HAP-1 (cell line): ENCODE measurements at regions not wholly inside any gene's neighbourhood (a gene's known extent, or its start where the extent isn't known, plus 50 kb on each side); places are given as distances from the start of the nearest gene placed in this dataset.

Source experiments
- DNase-seq, 2 experiments: peaks; one replicate each; pipeline ENCODE4 v3.0.0-alpha.2; 2016 to 2020; ENCODE audit warnings: low spot score in 2 of 2
- H3K27me3 ChIP-seq: fragments of 250-450 bp; sonication (Bioruptor Pico); 2 replicates; pipeline ENCODE4 v1.5.1; 2020; ENCODE audit warnings: low read depth, mild to moderate bottlenecking, moderate library complexity
- H3K36me3 ChIP-seq: fragments of 250-450 bp; sonication (Bioruptor Pico); replicated peaks from 2 replicates; pipeline ENCODE4 v1.5.1; 2020; ENCODE audit warnings: mild to moderate bottlenecking
- H3K4me1 ChIP-seq: fragments of 250-450 bp; sonication (Bioruptor Pico); 2 replicates; pipeline ENCODE4 v1.5.1; 2020; ENCODE audit warnings: mild to moderate bottlenecking
- H3K4me3 ChIP-seq: fragments of 250-450 bp; sonication (Bioruptor Pico); 2 replicates; pipeline ENCODE4 v1.5.1; 2020; ENCODE audit warnings: mild to moderate bottlenecking, moderate library complexity
- H3K9me3 ChIP-seq: fragments of 250-450 bp; sonication (Bioruptor Pico); 2 replicates; pipeline ENCODE4 v1.5.1; 2020; ENCODE audit warnings: mild to moderate bottlenecking, moderate library complexity
- in situ Hi-C: fragments of 300-500 bp; cut with MboI; formaldehyde crosslinking; loops from 3 replicates; pipeline ENCODE4 v1.14.3; 2020; ENCODE audit warnings: low sequenced_read_pairs, inconsistent platforms, mixed read lengths

DNA sequence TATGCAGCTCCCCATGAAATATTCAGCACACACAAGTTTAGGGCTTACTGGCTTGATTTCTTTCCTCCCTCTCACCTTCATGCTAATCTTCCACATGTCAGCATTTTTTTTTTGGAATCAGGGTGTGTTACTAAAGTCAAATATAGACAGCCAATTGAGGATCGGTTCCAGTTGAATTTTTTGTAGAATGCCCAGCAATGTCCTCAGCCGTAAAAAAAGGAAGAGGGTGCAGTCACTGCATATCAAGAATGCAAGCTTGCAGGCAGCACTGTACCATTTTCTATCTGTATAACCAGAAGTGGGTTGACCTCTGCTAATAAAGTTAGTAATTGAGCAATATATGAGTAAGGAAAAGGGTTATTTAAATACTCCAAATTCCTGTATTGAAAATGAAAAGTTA lies 51.4 kb upstream of the CHMP2B start:
- H3K4me3 ChIP-seq = no peak overlapping the region
- no peak for DNase-seq
- in situ Hi-C loops = no loop called here

DNA sequence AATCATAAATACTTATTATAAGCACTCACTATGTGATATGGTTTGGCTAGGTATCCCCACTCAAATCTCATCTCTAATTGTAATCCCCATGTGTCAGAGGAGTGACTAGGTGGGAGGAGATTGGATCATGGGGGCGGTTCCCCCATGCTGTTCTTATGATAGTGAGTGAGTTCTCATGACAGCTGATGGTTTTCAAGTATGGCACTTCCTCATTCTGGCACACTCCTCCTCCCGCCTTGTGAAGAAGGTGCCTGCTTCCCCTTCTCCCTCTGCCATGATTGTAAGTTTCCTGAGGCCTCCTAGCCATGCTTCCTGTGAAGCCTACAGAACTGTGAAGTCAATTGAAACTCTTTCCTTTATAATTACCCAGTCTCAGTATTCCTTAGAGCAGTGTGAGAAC lies 53.3 kb upstream of the CHMP2B start:
- H3K4me3 ChIP-seq = no peak overlapping the region
- no peaks in the 10 kb centered on the region for H3K27me3 ChIP-seq
- in situ Hi-C loops = no loop called here
- H3K36me3 ChIP-seq = no peaks in the 10 kb centered on the region
- DNase-seq = no peak
- no peaks in the 10 kb centered on the region for H3K9me3 ChIP-seq
- no peaks in the 10 kb centered on the region for H3K4me1 ChIP-seq

More for the DNA sequence above, 51.4 kb upstream of the CHMP2B start:
- Histone ChIP-seq H3K36me3 (no peaks in the 10 kb centered on the region), H3K27me3 (no peaks in the 10 kb centered on the region), H3K4me1 (no peaks in the 10 kb centered on the region), H3K9me3 (no peaks in the 10 kb centered on the region)

DNA sequence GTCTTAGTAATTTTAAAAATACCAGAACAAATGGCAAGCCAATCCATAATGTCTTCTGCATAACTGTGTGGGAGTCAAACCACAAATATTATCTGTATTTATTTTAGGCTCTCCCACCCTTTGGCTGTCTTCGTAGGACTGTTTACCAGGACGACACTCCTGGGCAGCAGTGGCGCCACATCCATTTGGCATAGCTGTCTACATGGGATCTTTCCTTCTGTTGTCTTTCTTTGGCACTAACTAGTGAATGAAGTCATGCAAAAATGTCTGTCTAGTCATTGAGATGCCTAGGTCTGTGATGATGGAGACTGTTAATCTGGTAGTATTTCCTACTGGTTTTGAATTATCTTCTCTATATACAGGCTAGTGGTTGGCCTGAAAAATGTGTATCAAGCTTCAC lies 54.0 kb upstream of the CHMP2B start:
- DNase-seq = no peak
- no peaks in the 10 kb centered on the region for H3K9me3 ChIP-seq
- no peaks in the 10 kb centered on the region for H3K27me3 ChIP-seq
- H3K4me1 ChIP-seq = no peaks in the 10 kb centered on the region
- no peak overlapping the region for H3K4me3 ChIP-seq
- H3K36me3 ChIP-seq = no peaks in the 10 kb centered on the region
- in situ Hi-C loops = no loop called here

DNA sequence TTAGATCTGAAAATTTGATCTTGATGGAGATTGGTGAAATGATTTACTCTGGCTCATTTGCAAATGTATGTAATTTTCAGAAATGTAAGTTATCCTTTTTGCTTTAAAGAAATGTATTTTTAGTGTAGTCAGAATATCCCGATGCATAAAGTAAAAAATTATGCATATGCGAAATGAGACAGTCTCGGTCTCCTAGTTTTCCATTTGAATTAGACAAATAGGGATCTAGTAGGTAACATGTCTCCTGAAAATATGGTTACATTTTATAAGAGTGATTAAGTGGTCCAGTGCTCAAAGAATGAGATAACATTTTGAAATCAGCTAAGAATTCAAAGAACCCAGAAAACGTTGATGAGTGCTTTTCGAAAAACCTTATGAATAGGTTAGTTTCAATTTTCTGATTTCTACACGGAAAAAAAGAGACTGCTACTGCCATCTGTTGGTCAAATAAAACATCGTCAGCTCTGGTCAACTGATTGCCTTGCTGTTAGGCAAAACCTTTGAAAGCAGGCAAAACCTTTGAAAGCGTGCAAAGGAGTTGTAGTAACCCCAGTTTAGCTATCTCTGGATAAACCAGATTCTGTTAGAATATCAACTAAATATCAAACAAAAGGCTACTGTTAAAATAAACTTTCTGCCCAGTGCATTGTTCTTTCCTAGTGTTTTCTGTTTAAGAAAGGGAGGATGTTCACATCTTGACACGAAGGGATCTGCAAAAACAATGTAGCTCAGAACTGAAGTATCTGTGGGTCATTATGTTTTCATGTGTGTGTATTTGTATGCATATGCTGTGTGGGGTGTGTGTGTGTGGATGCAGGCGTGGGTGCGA lies 59.3 kb upstream of the CHMP2B start:
- peaks cover 3% of the 10 kb centered on the region; the same call in 1 of the 2 replicates for H3K4me1 ChIP-seq
- H3K4me3 ChIP-seq = peak overlapping the region; percentile 19
- no peaks in the 10 kb centered on the region for H3K27me3 ChIP-seq
- in situ Hi-C loops = no loop called here
- no peaks in the 10 kb centered on the region for H3K36me3 ChIP-seq
- no peaks in the 10 kb centered on the region for H3K9me3 ChIP-seq
- DNase-seq = peak; percentile 59 to 71

DNA sequence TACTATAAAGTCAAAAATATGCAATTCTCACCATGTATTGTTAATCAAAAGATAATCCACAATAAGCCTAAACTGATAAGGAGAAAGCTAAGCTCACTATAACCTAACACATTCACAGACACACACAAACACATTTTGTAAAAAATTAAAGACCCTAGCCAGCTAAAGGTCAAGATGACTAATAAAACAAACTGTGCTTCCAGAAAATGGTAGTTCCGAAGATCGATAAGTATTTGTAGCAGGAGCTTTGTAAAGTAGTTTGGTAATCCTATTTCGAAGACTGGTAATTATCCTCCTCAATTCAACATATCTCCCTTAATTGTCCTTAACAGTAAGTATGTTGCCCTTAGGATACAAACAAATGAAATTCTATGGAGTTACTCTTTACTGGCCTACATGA lies 62.9 kb upstream of the CHMP2B start:
- Histone ChIP-seq H3K27me3 (no peaks in the 10 kb centered on the region), H3K36me3 (no peaks in the 10 kb centered on the region), H3K4me1 (peaks cover 13% of the 10 kb centered on the region), H3K4me3 (no peak overlapping the region), H3K9me3 (no peaks in the 10 kb centered on the region)
- in situ Hi-C loops = no loop called here
- DNase-seq = peak in 1 of 2 experiments; percentile 23

DNA sequence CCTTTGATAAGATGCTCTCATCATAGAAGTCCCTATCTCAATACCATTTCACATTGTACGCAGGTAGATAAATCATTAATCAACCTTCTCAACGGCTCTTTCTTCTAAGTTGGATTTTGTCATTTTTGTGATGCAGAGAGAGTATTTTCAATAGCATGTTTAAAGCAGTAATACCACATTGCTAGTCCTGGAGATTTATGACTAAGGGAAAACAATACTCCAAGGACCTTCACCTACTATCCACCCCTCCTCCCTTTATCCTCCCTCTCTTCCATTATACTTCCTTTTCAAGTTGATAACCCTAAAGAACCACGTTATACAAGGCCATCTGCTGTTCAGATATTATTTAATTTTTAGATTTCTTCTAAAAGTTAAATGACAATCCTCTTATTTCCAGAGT lies 65.3 kb upstream of the CHMP2B start:
- H3K4me3 ChIP-seq = no peak overlapping the region
- DNase-seq = peak in 1 of 2 experiments; percentile 67
- in situ Hi-C loops = no loop called here
- no peaks in the 10 kb centered on the region for H3K36me3 ChIP-seq
- peaks cover 13% of the 10 kb centered on the region for H3K4me1 ChIP-seq
- no peaks in the 10 kb centered on the region for H3K9me3 ChIP-seq
- no peaks in the 10 kb centered on the region for H3K27me3 ChIP-seq

DNA sequence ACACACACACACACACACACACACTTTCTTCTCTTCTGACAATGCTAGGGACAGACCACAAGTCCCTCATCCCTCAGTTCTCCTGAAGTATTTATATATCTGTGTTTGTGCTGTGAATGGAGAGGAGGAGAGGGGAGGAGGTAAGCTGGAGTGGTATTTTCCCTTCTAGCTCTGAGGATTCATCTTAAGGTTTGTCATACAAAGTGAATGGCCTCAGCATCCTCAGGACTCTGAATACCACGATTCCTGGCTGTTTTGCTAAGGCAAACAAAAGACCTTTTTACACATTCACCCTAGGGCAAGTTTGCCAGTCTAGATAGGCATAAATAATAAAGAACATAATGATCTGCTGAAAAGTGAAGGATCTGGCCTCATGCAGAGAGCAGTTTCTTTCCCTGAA lies 65.7 kb upstream of the CHMP2B start:
- Histone ChIP-seq H3K27me3 (no peaks in the 10 kb centered on the region), H3K4me1 (peaks cover 13% of the 10 kb centered on the region), H3K9me3 (no peaks in the 10 kb centered on the region), H3K4me3 (no peak overlapping the region), H3K36me3 (no peaks in the 10 kb centered on the region)
- in situ Hi-C loops = no loop called here
- peak; percentile 40 to 75 for DNase-seq

DNA sequence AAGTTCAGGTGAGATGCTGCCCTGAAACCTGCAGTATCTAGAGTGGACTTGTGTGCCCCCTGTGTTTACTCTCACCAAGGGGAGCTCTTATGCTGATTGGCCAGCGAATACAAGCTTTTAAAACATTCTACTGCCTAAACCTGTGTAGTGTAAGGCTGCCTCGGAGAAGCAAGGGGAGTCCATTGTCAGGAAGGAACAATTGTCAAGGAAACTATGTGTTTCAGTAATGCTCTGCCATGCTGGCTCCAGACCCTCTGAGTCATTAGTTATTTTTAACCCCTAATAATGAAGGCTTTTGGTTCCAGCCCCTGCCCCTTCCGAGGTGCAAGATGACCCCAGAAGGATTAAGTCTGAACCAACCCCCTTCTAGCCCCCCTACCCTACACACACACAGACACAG lies 66.1 kb upstream of the CHMP2B start:
- no peaks in the 10 kb centered on the region for H3K27me3 ChIP-seq
- H3K4me1 ChIP-seq = peaks cover 13% of the 10 kb centered on the region
- H3K36me3 ChIP-seq = no peaks in the 10 kb centered on the region
- no peak for DNase-seq
- in situ Hi-C loops = no loop called here
- no peak overlapping the region for H3K4me3 ChIP-seq
- no peaks in the 10 kb centered on the region for H3K9me3 ChIP-seq

DNA sequence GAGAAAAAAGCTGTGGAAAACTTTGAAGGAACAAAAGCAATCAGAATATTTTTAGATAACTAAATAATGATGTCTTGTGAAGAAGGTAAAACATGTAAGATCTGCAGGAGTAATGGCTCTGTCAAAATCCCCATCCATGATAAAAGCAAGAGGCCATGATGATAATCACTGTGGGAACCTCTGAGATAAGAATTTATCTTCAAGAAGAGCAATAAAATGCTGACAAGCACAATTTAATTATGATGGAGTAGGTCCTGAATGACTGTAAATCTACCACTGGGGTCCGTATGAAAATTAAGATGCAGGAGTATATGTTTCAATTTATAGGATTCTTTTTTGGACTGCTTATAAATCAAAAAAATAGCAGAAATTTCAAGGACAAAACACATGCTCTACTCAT lies 68.3 kb upstream of the CHMP2B start:
- no peak for DNase-seq

DNA sequence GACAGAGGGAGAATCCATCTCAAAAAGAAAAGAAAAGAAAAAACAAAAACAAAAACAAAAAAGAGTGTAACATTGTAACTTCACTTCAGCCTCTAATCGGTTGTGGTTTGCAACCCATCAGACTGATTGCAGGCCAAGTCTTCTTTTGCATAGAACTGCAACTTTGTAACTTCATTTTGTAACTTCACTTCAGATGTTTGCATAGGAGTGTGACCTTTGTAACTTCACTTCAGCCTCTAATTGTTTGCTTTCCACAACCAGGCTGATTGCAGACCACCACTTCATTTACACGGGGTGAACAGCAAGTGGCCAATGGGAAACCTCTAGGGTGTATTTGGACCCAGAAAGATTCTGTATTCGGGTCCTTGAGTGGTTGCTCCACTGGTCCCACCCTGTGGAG lies 79.1 kb upstream of the CHMP2B start:
- DNase-seq = no peak
- H3K4me1 ChIP-seq = no peaks in the 10 kb centered on the region
- H3K4me3 ChIP-seq = no peak overlapping the region
- no peaks in the 10 kb centered on the region for H3K27me3 ChIP-seq
- in situ Hi-C loops = no loop called here
- H3K9me3 ChIP-seq = peaks cover 3% of the 10 kb centered on the region
- no peaks in the 10 kb centered on the region for H3K36me3 ChIP-seq

More for the DNA sequence above, 68.3 kb upstream of the CHMP2B start:
- in situ Hi-C loops = no loop called here
- Histone ChIP-seq H3K36me3 (no peaks in the 10 kb centered on the region), H3K4me1 (peaks cover 11% of the 10 kb centered on the region), H3K4me3 (no peak overlapping the region), H3K27me3 (no peaks in the 10 kb centered on the region), H3K9me3 (no peaks in the 10 kb centered on the region)

DNA sequence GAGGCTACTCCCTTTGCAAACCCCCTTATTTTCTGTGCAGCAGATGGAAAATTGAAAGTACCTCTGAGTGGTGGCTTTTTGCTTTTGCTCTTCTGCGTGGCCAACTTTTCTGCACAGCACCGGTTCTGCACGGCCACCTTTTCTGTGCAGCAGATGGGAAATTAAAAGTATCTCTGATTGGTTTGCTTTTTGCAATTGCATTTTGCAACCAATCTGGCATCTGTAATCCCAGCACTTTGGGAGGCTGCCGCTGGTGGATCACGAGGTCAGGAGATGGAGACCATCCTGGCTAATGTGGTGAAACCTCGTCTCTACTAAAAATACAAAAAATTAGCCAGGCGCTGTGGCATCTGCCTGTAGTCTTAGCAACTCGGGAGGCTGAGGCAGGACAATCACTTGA lies 79.5 kb upstream of the CHMP2B start:
- H3K9me3 ChIP-seq = peaks cover 3% of the 10 kb centered on the region
- H3K27me3 ChIP-seq = no peaks in the 10 kb centered on the region
- no peak overlapping the region for H3K4me3 ChIP-seq
- no peak for DNase-seq
- in situ Hi-C loops = no loop called here
- no peaks in the 10 kb centered on the region for H3K4me1 ChIP-seq
- H3K36me3 ChIP-seq = no peaks in the 10 kb centered on the region

DNA sequence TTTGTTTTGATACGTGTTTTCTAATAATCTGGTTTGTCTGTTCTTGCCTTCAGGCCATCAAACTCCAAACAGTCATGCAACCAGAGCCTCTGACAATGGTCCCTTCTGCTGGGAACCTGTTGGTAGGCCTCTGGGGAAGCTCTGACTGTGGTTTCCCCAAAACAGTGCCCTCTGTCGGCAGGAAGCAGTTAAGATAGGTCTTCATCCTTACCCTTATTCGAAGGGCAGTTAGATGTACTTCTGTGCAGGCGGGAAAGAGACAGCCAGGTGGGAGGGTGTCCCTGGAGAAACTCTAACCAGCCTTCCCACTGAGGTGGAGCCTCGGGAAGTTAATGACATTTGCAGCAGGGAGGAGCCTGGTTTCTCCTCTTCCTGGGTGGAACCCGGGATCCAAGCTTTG lies 81.6 kb upstream of the CHMP2B start:
- H3K4me1 ChIP-seq = no peaks in the 10 kb centered on the region
- peak; percentile 18 to 63 for DNase-seq
- no peaks in the 10 kb centered on the region for H3K27me3 ChIP-seq
- peaks cover 8% of the 10 kb centered on the region for H3K9me3 ChIP-seq
- in situ Hi-C loops = no loop called here
- H3K36me3 ChIP-seq = no peaks in the 10 kb centered on the region
- H3K4me3 ChIP-seq = no peak overlapping the region

DNA sequence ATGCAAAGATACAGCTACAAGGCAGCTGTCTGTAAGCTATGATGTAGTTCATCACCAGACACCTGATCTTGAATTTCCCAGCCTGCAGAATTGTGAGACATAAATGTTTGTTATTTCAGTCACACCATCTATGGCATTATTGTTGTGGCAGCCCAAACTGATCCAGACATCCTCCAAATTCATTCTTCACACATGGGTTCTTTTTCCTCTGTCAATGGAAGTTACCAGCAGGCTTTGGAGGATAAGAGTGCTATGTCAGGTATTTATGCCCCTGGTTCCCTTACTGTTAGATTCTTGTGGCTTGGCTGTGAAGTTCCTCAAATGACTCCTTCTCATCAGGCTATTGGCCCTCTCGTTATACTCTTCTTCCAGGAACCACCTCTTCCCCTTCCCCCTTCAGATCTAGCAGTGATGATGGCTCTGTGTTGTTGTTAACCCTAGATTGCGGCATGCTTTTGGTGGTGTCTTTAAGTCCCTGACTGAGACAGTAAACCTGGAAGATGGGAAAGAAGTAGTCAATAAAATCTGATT lies 91.0 kb upstream of the CHMP2B start:
- H3K36me3 ChIP-seq = no peaks in the 10 kb centered on the region
- in situ Hi-C loops = no loop called here
- no peaks in the 10 kb centered on the region for H3K4me1 ChIP-seq
- peaks cover 1% of the 10 kb centered on the region; the same call in 1 of the 2 replicates for H3K9me3 ChIP-seq
- no peak overlapping the region for H3K4me3 ChIP-seq
- no peaks in the 10 kb centered on the region for H3K27me3 ChIP-seq
- DNase-seq = no peak

DNA sequence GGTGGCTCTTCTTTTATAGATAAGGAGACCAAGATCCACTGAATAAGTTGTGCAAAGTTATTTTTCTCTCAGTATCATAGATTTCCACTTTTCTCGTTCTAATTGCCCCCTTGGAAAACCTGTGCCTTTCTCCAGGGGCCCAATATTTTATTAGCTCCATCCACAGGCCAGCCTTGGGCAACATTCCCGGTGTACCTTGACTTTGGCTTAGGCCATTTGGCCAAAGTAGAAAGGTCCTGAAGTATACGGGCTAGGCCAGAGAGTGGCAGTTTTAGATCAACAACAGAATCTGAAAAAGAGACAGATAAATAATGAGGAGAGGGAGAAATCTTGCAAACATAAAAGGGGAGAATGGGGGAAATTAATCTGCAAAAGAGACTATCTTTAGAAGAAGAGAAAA lies 91.7 kb upstream of the CHMP2B start:
- no peaks in the 10 kb centered on the region for H3K36me3 ChIP-seq
- H3K27me3 ChIP-seq = no peaks in the 10 kb centered on the region
- DNase-seq = no peak
- in situ Hi-C loops = no loop called here
- H3K4me1 ChIP-seq = no peaks in the 10 kb centered on the region
- no peak overlapping the region for H3K4me3 ChIP-seq
- no peaks in the 10 kb centered on the region for H3K9me3 ChIP-seq
